HEK293 (cell line): ENCODE measurements at regions not wholly inside any gene's neighbourhood (a gene's known extent, or its start where the extent isn't known, plus 50 kb on each side); places are given as distances from the start of the nearest gene placed in this dataset.

Source experiments
- CTCF ChIA-PET: fragments of 350-600 bp; formaldehyde crosslinking; extraction: SDS; loops from one replicate; lab custom pipeline; 2021; ENCODE audit warnings: antibody characterized with exemption; lab: Yijun Ruan, JAX
- POLR2A ChIA-PET: fragments of 300-600 bp; formaldehyde crosslinking; extraction: SDS; loops from one replicate; lab custom pipeline; 2020; ENCODE audit warnings: antibody characterized with exemption, inconsistent platforms; lab: Yijun Ruan, JAX
- H3K27ac ChIP-seq: fragments of 200-500 bp; sonication (Bioruptor generic); 2 replicates; pipeline ENCODE4 v1.5.1; 2014; ENCODE audit warnings: low read depth, low read length, control low read depth, inconsistent platforms; ENCODE audit errors: extremely low read depth
- H3K36me3 ChIP-seq, 2 experiments: fragments of 200-500 bp in 1 of 2; sonication (Bioruptor generic) in 1 of 2; 1 replicate in 1 of 2; 2 replicates in 1 of 2; pipeline ENCODE4 v1.5.1; 2014 to 2017; ENCODE audit warnings: inconsistent platforms in 2 of 2, low read length in 2 of 2; ENCODE audit not compliant: control insufficient read depth in 2 of 2, insufficient read depth in 1 of 2
- H3K4me1 ChIP-seq: fragments of 200-500 bp; sonication (Bioruptor generic); 2 replicates; pipeline ENCODE4 v1.5.1; 2014; ENCODE audit warnings: mild to moderate bottlenecking, low read length, inconsistent platforms; ENCODE audit not compliant: control insufficient read depth, insufficient read depth
- H3K4me3 ChIP-seq: 2 replicates; pipeline ENCODE4 v1.5.1; 2011; ENCODE audit warnings: low read depth, mild to moderate bottlenecking, control low read depth, low read length, moderate library complexity
- H3K9me3 ChIP-seq: fragments of 200-500 bp; sonication (Bioruptor generic); 2 replicates; pipeline ENCODE4 v1.5.1; 2014; ENCODE audit warnings: low read depth, low read length, inconsistent platforms; ENCODE audit not compliant: control insufficient read depth, insufficient read depth
- GLIS1 ChIP-seq: fragments of 450-650 bp; formaldehyde crosslinking; IDR thresholded peaks from 2 replicates; pipeline ENCODE4 v1.5.1; 2016; ENCODE audit warnings: missing biosample characterization, missing genetic modification characterization
- IKZF3 ChIP-seq: fragments of 450-650 bp; IDR thresholded peaks from 2 replicates; pipeline ENCODE4 v1.5.0; 2018; ENCODE audit warnings: missing biosample characterization, mild to moderate bottlenecking, missing genetic modification characterization, moderate library complexity
- MYNN ChIP-seq: fragments of 450-650 bp; formaldehyde crosslinking; IDR thresholded peaks from 2 replicates; pipeline ENCODE4 v1.5.1; 2016; ENCODE audit warnings: missing biosample characterization, missing genetic modification characterization, borderline replicate concordance
- MZF1 ChIP-seq: fragments of 450-650 bp; formaldehyde crosslinking; IDR thresholded peaks from 2 replicates; pipeline ENCODE4 v1.5.1; 2017; ENCODE audit warnings: missing biosample characterization, missing genetic modification characterization, borderline replicate concordance
- OVOL3 ChIP-seq: fragments of 450-650 bp; formaldehyde crosslinking; IDR thresholded peaks from 2 replicates; pipeline ENCODE4 v1.5.1; 2016; ENCODE audit warnings: missing biosample characterization, missing genetic modification characterization
- YY1 ChIP-seq: fragments of 450-650 bp; formaldehyde crosslinking; IDR thresholded peaks from 2 replicates; pipeline ENCODE4 v1.5.1; 2018; ENCODE audit warnings: missing biosample characterization, missing genetic modification characterization
- YY2 ChIP-seq: fragments of 450-650 bp; formaldehyde crosslinking; IDR thresholded peaks from 2 replicates; pipeline ENCODE4 v1.5.1; 2016; ENCODE audit warnings: missing biosample characterization, missing genetic modification characterization
- ZBTB1 ChIP-seq: fragments of 450-650 bp; formaldehyde crosslinking; IDR thresholded peaks from 2 replicates; pipeline ENCODE4 v1.5.1; 2016; ENCODE audit warnings: missing biosample characterization, missing genetic modification characterization
- ZNF184 ChIP-seq: fragments of 450-650 bp; IDR thresholded peaks from 2 replicates; pipeline ENCODE4 v1.5.1; 2018; ENCODE audit warnings: missing biosample characterization, mild to moderate bottlenecking, missing genetic modification characterization
- ZNF211 ChIP-seq: fragments of 450-650 bp; formaldehyde crosslinking; IDR thresholded peaks from 2 replicates; pipeline ENCODE4 v1.5.1; 2016; ENCODE audit warnings: low read depth, missing biosample characterization, missing genetic modification characterization
- ZNF221 ChIP-seq: fragments of 450-650 bp; formaldehyde crosslinking; IDR thresholded peaks from 2 replicates; pipeline ENCODE4 v1.5.1; 2017; ENCODE audit warnings: missing biosample characterization, missing genetic modification characterization, borderline replicate concordance
- ZNF239 ChIP-seq: fragments of 450-650 bp; formaldehyde crosslinking; IDR thresholded peaks from 2 replicates; pipeline ENCODE4 v1.5.1; 2016; ENCODE audit warnings: missing biosample characterization, missing genetic modification characterization
- ZNF394 ChIP-seq: fragments of 450-650 bp; formaldehyde crosslinking; IDR thresholded peaks from 2 replicates; pipeline ENCODE4 v1.5.1; 2016; ENCODE audit warnings: missing biosample characterization, missing genetic modification characterization, mild to moderate bottlenecking, moderate library complexity, borderline replicate concordance
- ZNF404 ChIP-seq: fragments of 450-650 bp; formaldehyde crosslinking; IDR thresholded peaks from 2 replicates; pipeline ENCODE4 v1.5.1; 2017; ENCODE audit warnings: missing biosample characterization, missing genetic modification characterization
- ZNF529 ChIP-seq: fragments of 450-650 bp; formaldehyde crosslinking; IDR thresholded peaks from 2 replicates; pipeline ENCODE4 v1.5.1; 2017; ENCODE audit warnings: missing genetic modification characterization, missing biosample characterization; ENCODE audit not compliant: insufficient replicate concordance
- ZNF664 ChIP-seq: fragments of 450-650 bp; formaldehyde crosslinking; IDR thresholded peaks from 2 replicates; pipeline ENCODE4 v1.5.1; 2016; ENCODE audit warnings: missing biosample characterization, missing genetic modification characterization
- ZNF76 ChIP-seq: fragments of 450-650 bp; formaldehyde crosslinking; IDR thresholded peaks from 2 replicates; pipeline ENCODE4; 2016; ENCODE audit warnings: low read depth, missing biosample characterization, missing genetic modification characterization, borderline replicate concordance
- ZNF768 ChIP-seq: fragments of 450-650 bp; formaldehyde crosslinking; IDR thresholded peaks from 2 replicates; pipeline ENCODE4 v1.5.1; 2018; ENCODE audit warnings: missing biosample characterization, mild to moderate bottlenecking, missing genetic modification characterization
- ZSCAN16 ChIP-seq: fragments of 450-650 bp; formaldehyde crosslinking; IDR thresholded peaks from 2 replicates; pipeline ENCODE4 v1.5.1; 2016; ENCODE audit warnings: missing biosample characterization, missing genetic modification characterization
- ZSCAN30 ChIP-seq: fragments of 450-650 bp; IDR thresholded peaks from 2 replicates; pipeline ENCODE4 v1.5.1; 2018; ENCODE audit warnings: missing biosample characterization, mild to moderate bottlenecking, missing genetic modification characterization, moderate library complexity
- ZXDB ChIP-seq: fragments of 450-650 bp; formaldehyde crosslinking; IDR thresholded peaks from 2 replicates; pipeline ENCODE4 v1.5.1; 2016; ENCODE audit warnings: missing biosample characterization, missing genetic modification characterization
- TF ChIP-seq, protein P1 (sequence below): fragments of 450-650 bp; formaldehyde crosslinking; IDR thresholded peaks from 2 replicates; pipeline ENCODE4 v1.5.1; 2016; ENCODE audit warnings: missing biosample characterization, missing genetic modification characterization, low read depth
- TF ChIP-seq, protein P2 (sequence below): fragments of 450-650 bp; formaldehyde crosslinking; IDR thresholded peaks from 2 replicates; pipeline ENCODE4 v1.5.1; 2016; ENCODE audit warnings: missing biosample characterization, missing genetic modification characterization
- TF ChIP-seq, protein P3 (sequence below): IDR thresholded peaks from 2 replicates; pipeline ENCODE4 v1.6.1; 2011; ENCODE audit warnings: mild to moderate bottlenecking, low read depth, low read length, borderline replicate concordance
- TF ChIP-seq, protein P4 (sequence below): fragments of 450-650 bp; formaldehyde crosslinking; IDR thresholded peaks from 2 replicates; pipeline ENCODE4 v1.5.1; 2016; ENCODE audit warnings: missing biosample characterization, missing genetic modification characterization
- TF ChIP-seq, protein P5 (sequence below): fragments of 450-650 bp; formaldehyde crosslinking; IDR thresholded peaks from 2 replicates; pipeline ENCODE4 v1.5.1; 2017; ENCODE audit warnings: missing biosample characterization, missing genetic modification characterization

DNA sequence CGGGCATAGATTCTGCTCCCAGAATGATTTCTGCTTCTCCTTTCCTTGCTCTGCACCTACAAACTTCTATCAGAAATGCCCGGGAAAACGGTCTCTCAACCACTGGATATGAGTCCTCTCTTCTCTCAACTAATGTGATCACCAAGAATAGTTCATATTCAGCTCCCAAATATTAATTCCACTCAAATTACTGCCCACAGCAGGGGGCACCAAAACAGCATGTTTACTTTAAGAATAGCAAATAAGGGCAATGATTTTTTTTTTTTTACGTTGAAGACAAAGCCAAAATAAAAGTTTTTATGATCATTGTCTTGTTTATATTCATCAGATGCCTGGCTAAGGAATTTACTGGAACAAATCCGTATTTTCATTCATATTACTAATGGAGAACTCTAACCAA is 94.9 kb upstream of the PRSS1 start:
- Histone ChIP-seq H3K4me1 (no peaks in the 10 kb centered on the region), H3K27ac (no peak overlapping the region), H3K4me3 (no peak overlapping the region), H3K36me3 (no peaks in the 10 kb centered on the region), H3K9me3 (no peaks in the 10 kb centered on the region)
- POLR2A ChIA-PET: no interaction called here
- no peak for TF ChIP-seq ZNF184
- TF ChIP-seq, protein P1, sequence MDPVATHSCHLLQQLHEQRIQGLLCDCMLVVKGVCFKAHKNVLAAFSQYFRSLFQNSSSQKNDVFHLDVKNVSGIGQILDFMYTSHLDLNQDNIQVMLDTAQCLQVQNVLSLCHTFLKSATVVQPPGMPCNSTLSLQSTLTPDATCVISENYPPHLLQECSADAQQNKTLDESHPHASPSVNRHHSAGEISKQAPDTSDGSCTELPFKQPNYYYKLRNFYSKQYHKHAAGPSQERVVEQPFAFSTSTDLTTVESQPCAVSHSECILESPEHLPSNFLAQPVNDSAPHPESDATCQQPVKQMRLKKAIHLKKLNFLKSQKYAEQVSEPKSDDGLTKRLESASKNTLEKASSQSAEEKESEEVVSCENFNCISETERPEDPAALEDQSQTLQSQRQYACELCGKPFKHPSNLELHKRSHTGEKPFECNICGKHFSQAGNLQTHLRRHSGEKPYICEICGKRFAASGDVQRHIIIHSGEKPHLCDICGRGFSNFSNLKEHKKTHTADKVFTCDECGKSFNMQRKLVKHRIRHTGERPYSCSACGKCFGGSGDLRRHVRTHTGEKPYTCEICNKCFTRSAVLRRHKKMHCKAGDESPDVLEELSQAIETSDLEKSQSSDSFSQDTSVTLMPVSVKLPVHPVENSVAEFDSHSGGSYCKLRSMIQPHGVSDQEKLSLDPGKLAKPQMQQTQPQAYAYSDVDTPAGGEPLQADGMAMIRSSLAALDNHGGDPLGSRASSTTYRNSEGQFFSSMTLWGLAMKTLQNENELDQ (tag by site-specific recombination): no peak
- no peak for TF ChIP-seq MYNN
- no peak for TF ChIP-seq ZSCAN16 (tag by site-specific recombination)
- no peak for TF ChIP-seq ZNF768 (tag by site-specific recombination)
- TF ChIP-seq, protein P2, sequence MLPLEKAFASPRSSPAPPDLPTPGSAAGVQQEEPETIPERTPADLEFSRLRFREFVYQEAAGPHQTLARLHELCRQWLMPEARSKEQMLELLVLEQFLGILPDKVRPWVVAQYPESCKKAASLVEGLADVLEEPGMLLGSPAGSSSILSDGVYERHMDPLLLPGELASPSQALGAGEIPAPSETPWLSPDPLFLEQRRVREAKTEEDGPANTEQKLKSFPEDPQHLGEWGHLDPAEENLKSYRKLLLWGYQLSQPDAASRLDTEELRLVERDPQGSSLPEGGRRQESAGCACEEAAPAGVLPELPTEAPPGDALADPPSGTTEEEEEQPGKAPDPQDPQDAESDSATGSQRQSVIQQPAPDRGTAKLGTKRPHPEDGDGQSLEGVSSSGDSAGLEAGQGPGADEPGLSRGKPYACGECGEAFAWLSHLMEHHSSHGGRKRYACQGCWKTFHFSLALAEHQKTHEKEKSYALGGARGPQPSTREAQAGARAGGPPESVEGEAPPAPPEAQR (tag by site-specific recombination): no peak
- CTCF ChIA-PET: interaction anchor here (0.6 to 0.8 kb wide), 3 partner anchors 50 to 139 kb away, joined by 3 read pairs; no protein-coding TSS in a partner anchor

DNA sequence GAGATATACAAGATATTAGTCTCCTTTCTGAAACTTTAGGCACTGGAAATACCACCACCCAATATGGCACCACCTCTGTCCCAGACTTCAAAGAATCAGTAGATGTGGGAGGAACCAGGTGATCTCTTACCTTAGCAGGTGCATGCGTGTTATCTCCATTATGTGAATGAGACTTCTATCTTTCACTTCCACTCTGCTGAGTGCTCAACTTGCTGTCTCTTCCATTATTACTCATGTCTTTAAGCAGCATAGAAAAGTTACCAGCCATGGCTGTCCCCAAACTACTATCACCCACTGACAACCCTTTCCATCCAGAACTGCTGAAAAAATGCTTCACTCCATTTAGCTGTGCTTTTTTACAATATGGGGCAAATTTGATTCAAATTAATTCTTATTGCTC is 101.5 kb upstream of the PRSS1 start:
- H3K36me3 ChIP-seq: no peaks in the 10 kb centered on the region
- no peak for TF ChIP-seq OVOL3 (tag by site-specific recombination)
- no peak for TF ChIP-seq ZNF664
- TF ChIP-seq, protein P3, sequence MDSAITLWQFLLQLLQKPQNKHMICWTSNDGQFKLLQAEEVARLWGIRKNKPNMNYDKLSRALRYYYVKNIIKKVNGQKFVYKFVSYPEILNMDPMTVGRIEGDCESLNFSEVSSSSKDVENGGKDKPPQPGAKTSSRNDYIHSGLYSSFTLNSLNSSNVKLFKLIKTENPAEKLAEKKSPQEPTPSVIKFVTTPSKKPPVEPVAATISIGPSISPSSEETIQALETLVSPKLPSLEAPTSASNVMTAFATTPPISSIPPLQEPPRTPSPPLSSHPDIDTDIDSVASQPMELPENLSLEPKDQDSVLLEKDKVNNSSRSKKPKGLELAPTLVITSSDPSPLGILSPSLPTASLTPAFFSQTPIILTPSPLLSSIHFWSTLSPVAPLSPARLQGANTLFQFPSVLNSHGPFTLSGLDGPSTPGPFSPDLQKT: no peak
- no peak for TF ChIP-seq IKZF3
- TF ChIP-seq ZNF239: no peak
- TF ChIP-seq ZNF404 (tag by site-specific recombination): no peak
- TF ChIP-seq ZNF76 (tag by site-specific recombination): no peak
- no peak for TF ChIP-seq ZXDB (tag by site-specific recombination)
- TF ChIP-seq ZNF211 (tag by site-specific recombination): no peak
- TF ChIP-seq, protein P4, sequence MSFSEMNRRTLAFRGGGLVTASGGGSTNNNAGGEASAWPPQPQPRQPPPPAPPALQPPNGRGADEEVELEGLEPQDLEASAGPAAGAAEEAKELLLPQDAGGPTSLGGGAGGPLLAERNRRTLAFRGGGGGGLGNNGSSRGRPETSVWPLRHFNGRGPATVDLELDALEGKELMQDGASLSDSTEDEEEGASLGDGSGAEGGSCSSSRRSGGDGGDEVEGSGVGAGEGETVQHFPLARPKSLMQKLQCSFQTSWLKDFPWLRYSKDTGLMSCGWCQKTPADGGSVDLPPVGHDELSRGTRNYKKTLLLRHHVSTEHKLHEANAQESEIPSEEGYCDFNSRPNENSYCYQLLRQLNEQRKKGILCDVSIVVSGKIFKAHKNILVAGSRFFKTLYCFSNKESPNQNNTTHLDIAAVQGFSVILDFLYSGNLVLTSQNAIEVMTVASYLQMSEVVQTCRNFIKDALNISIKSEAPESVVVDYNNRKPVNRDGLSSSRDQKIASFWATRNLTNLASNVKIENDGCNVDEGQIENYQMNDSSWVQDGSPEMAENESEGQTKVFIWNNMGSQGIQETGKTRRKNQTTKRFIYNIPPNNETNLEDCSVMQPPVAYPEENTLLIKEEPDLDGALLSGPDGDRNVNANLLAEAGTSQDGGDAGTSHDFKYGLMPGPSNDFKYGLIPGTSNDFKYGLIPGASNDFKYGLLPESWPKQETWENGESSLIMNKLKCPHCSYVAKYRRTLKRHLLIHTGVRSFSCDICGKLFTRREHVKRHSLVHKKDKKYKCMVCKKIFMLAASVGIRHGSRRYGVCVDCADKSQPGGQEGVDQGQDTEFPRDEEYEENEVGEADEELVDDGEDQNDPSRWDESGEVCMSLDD (tag by site-specific recombination): no peak
- no peak for TF ChIP-seq GLIS1 (tag by site-specific recombination)
- no peak for TF ChIP-seq ZNF394 (tag by site-specific recombination)
- no peak for TF ChIP-seq YY2
- TF ChIP-seq ZNF221 (tag by site-specific recombination): no peak
- no peak for TF ChIP-seq ZSCAN30 (tag by site-specific recombination)
- TF ChIP-seq, protein P5, sequence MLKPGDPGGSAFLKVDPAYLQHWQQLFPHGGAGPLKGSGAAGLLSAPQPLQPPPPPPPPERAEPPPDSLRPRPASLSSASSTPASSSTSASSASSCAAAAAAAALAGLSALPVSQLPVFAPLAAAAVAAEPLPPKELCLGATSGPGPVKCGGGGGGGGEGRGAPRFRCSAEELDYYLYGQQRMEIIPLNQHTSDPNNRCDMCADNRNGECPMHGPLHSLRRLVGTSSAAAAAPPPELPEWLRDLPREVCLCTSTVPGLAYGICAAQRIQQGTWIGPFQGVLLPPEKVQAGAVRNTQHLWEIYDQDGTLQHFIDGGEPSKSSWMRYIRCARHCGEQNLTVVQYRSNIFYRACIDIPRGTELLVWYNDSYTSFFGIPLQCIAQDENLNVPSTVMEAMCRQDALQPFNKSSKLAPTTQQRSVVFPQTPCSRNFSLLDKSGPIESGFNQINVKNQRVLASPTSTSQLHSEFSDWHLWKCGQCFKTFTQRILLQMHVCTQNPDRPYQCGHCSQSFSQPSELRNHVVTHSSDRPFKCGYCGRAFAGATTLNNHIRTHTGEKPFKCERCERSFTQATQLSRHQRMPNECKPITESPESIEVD: no peak
- TF ChIP-seq ZBTB1 (tag by site-specific recombination): no peak
- no peak for TF ChIP-seq ZNF529 (tag by site-specific recombination)
- no peak for TF ChIP-seq YY1 (tag by site-specific recombination)
- TF ChIP-seq MZF1: no peak
- POLR2A ChIA-PET: no interaction called here
- no peak overlapping the region for H3K27ac ChIP-seq
- H3K9me3 ChIP-seq: no peaks in the 10 kb centered on the region
- no peak overlapping the region for H3K4me3 ChIP-seq
- CTCF ChIA-PET: no interaction called here
- H3K4me1 ChIP-seq: no peaks in the 10 kb centered on the region
